ENCODE measurements at regions not wholly inside any gene's neighbourhood (a gene's known extent, or its start where the extent isn't known, plus 50 kb on each side); places are given as distances from the start of the nearest gene placed in this dataset.

- H3K36me3 Mint-ChIP-seq: no peaks in the 10 kb centered on the region
- no peak overlapping the region for H3K4me3 Mint-ChIP-seq
- H3K27ac Mint-ChIP-seq: no peak overlapping the region
- no peaks in the 10 kb centered on the region for H3K27me3 Mint-ChIP-seq
- H3K9me3 Mint-ChIP-seq: peaks cover 0 to 6% (median 0%) of the 10 kb centered on the region in 3 donors
- H3K4me1 Mint-ChIP-seq: no peaks in the 10 kb centered on the region
Measured at GRCh38 chr18:24840051-24840450, 379.6 kb downstream of the HRH4 start.

- no peak overlapping the region for H3K4me3 Mint-ChIP-seq
- H3K27ac Mint-ChIP-seq: no peak overlapping the region
- H3K36me3 Mint-ChIP-seq: no peaks in the 10 kb centered on the region
- H3K27me3 Mint-ChIP-seq: no peaks in the 10 kb centered on the region
- H3K9me3 Mint-ChIP-seq: peaks cover 0 to 4% (median 0%) of the 10 kb centered on the region in 3 donors
- H3K4me1 Mint-ChIP-seq: no peaks in the 10 kb centered on the region
Measured at GRCh38 chr18:24840640-24841039, 380.2 kb downstream of the HRH4 start.

GRCh38 chr18:24841536-24841935 is 381.1 kb downstream of the HRH4 start:
- Mint-ChIP-seq H3K9me3 (no peaks in the 10 kb centered on the region), H3K27me3 (no peaks in the 10 kb centered on the region)

GRCh38 chr18:24843123-24843522 is 382.7 kb downstream of the HRH4 start:
- Mint-ChIP-seq H3K27ac (no peak overlapping the region), H3K4me3 (no peak overlapping the region)

More at GRCh38 chr18:24841536-24841935, 381.1 kb downstream of the HRH4 start:
- Mint-ChIP-seq H3K4me3 (no peak overlapping the region), H3K27ac (no peak overlapping the region), H3K36me3 (no peaks in the 10 kb centered on the region), H3K4me1 (no peaks in the 10 kb centered on the region)

GRCh38 chr18:24846138-24846537 is 385.7 kb downstream of the HRH4 start:
- peaks cover 0 to 2% (median 0%) of the 10 kb centered on the region in 3 donors for H3K9me3 Mint-ChIP-seq
- peaks cover 4% of the 10 kb centered on the region for H3K27me3 Mint-ChIP-seq
- no peak overlapping the region for H3K27ac Mint-ChIP-seq
- no peaks in the 10 kb centered on the region for H3K36me3 Mint-ChIP-seq
- H3K4me1 Mint-ChIP-seq: no peaks in the 10 kb centered on the region
- H3K4me3 Mint-ChIP-seq: no peak overlapping the region

More at GRCh38 chr18:24843123-24843522, 382.7 kb downstream of the HRH4 start:
- Mint-ChIP-seq H3K27me3 (no peaks in the 10 kb centered on the region), H3K36me3 (no peaks in the 10 kb centered on the region), H3K9me3 (no peaks in the 10 kb centered on the region), H3K4me1 (no peaks in the 10 kb centered on the region)

GRCh38 chr18:24850532-24850931 is 390.1 kb downstream of the HRH4 start:
- H3K4me1 Mint-ChIP-seq: no peaks in the 10 kb centered on the region
- peaks cover 9% of the 10 kb centered on the region for H3K27me3 Mint-ChIP-seq
- no peaks in the 10 kb centered on the region for H3K36me3 Mint-ChIP-seq
- peaks cover 0 to 4% (median 0%) of the 10 kb centered on the region in 3 donors for H3K9me3 Mint-ChIP-seq
- no peak overlapping the region for H3K4me3 Mint-ChIP-seq
- no peak overlapping the region for H3K27ac Mint-ChIP-seq

- Mint-ChIP-seq H3K9me3 (peaks cover 0 to 5% (median 0%) of the 10 kb centered on the region in 3 donors), H3K4me1 (no peaks in the 10 kb centered on the region), H3K4me3 (no peak overlapping the region), H3K27me3 (peaks cover 12% of the 10 kb centered on the region), H3K27ac (no peak overlapping the region), H3K36me3 (no peaks in the 10 kb centered on the region)
Measured at GRCh38 chr18:24853076-24853475, 392.6 kb downstream of the HRH4 start.

- Mint-ChIP-seq H3K27ac (no peak overlapping the region), H3K4me1 (no peaks in the 10 kb centered on the region), H3K9me3 (peaks cover 0 to 2% (median 0%) of the 10 kb centered on the region in 3 donors), H3K27me3 (peaks cover 4% of the 10 kb centered on the region), H3K4me3 (no peak overlapping the region), H3K36me3 (no peaks in the 10 kb centered on the region)
Measured at GRCh38 chr18:24860978-24861680, 400.7 kb downstream of the HRH4 start.

- Mint-ChIP-seq H3K4me1 (no peaks in the 10 kb centered on the region), H3K4me3 (no peak overlapping the region), H3K27me3 (peaks cover 2% of the 10 kb centered on the region), H3K27ac (no peak overlapping the region), H3K36me3 (no peaks in the 10 kb centered on the region), H3K9me3 (peaks cover 0 to 2% (median 0%) of the 10 kb centered on the region in 3 donors)
Measured at GRCh38 chr18:24862201-24862816, 401.9 kb downstream of the HRH4 start.

GRCh38 chr18:24868311-24868710 is 407.9 kb downstream of the HRH4 start:
- Mint-ChIP-seq H3K27ac (no peak overlapping the region), H3K4me1 (no peaks in the 10 kb centered on the region), H3K27me3 (peaks cover 3% of the 10 kb centered on the region), H3K9me3 (no peaks in the 10 kb centered on the region), H3K4me3 (no peak overlapping the region), H3K36me3 (no peaks in the 10 kb centered on the region)

- Mint-ChIP-seq H3K27me3 (peaks cover 4% of the 10 kb centered on the region), H3K27ac (no peak overlapping the region), H3K9me3 (no peaks in the 10 kb centered on the region), H3K36me3 (no peaks in the 10 kb centered on the region), H3K4me3 (no peak overlapping the region), H3K4me1 (no peaks in the 10 kb centered on the region)
Measured at GRCh38 chr18:24868760-24869237, 408.4 kb downstream of the HRH4 start.

- no peaks in the 10 kb centered on the region for H3K9me3 Mint-ChIP-seq
- H3K27ac Mint-ChIP-seq: no peak overlapping the region
- H3K36me3 Mint-ChIP-seq: no peaks in the 10 kb centered on the region
- no peak overlapping the region for H3K4me3 Mint-ChIP-seq
- no peaks in the 10 kb centered on the region for H3K4me1 Mint-ChIP-seq
- H3K27me3 Mint-ChIP-seq: peaks cover 4% of the 10 kb centered on the region
Measured at GRCh38 chr18:24869285-24869684, 408.8 kb downstream of the HRH4 start.

GRCh38 chr18:24875286-24875685 is 414.8 kb downstream of the HRH4 start:
- H3K36me3 Mint-ChIP-seq: peaks cover 2% of the 10 kb centered on the region
- H3K9me3 Mint-ChIP-seq: no peaks in the 10 kb centered on the region
- no peak overlapping the region for H3K4me3 Mint-ChIP-seq
- H3K4me1 Mint-ChIP-seq: peaks cover 0 to under 1% (median 0%) of the 10 kb centered on the region in 3 donors
- H3K27ac Mint-ChIP-seq: no peak overlapping the region
- H3K27me3 Mint-ChIP-seq: peaks cover 10% of the 10 kb centered on the region

GRCh38 chr18:24875777-24876176 is 415.3 kb downstream of the HRH4 start:
- Mint-ChIP-seq H3K9me3 (no peaks in the 10 kb centered on the region), H3K27ac (no peak overlapping the region)

GRCh38 chr18:24876266-24876665 is 415.8 kb downstream of the HRH4 start:
- Mint-ChIP-seq H3K4me1 (peaks cover 0 to 2% (median 0%) of the 10 kb centered on the region in 3 donors), H3K27ac (no peak overlapping the region), H3K36me3 (peaks cover 2% of the 10 kb centered on the region), H3K27me3 (peaks cover 10% of the 10 kb centered on the region), H3K4me3 (no peak overlapping the region), H3K9me3 (no peaks in the 10 kb centered on the region)

More at GRCh38 chr18:24875777-24876176, 415.3 kb downstream of the HRH4 start:
- Mint-ChIP-seq H3K4me1 (peaks cover 0 to 2% (median 0%) of the 10 kb centered on the region in 3 donors), H3K4me3 (no peak overlapping the region), H3K27me3 (peaks cover 10% of the 10 kb centered on the region), H3K36me3 (peaks cover 2% of the 10 kb centered on the region)

- H3K27me3 Mint-ChIP-seq: peaks cover 10% of the 10 kb centered on the region
- no peak overlapping the region for H3K4me3 Mint-ChIP-seq
- H3K9me3 Mint-ChIP-seq: no peaks in the 10 kb centered on the region
- H3K36me3 Mint-ChIP-seq: peaks cover 2% of the 10 kb centered on the region
- H3K4me1 Mint-ChIP-seq: peaks cover 0 to 2% (median 0%) of the 10 kb centered on the region in 3 donors
- no peak overlapping the region for H3K27ac Mint-ChIP-seq
Measured at GRCh38 chr18:24877066-24877465, 416.6 kb downstream of the HRH4 start.
